GM18499 (cell line): ENCODE measurements at regions not wholly inside any gene's neighbourhood (a gene's known extent, or its start where the extent isn't known, plus 50 kb on each side); places are given as distances from the start of the nearest gene placed in this dataset.
"Not testable (repeated sequence)": the region's sequence is repeated elsewhere in the genome, so short reads cannot be mapped to it uniquely, and the experiment has no call there.

ENCODE experiments used
- ATAC-seq: cut with Tn5 transposase; IDR thresholded peaks from one replicate; pipeline ENCODE4 v1.9.1; 2021; ENCODE audit warnings: moderate number of reproducible peaks; ENCODE audit not compliant: insufficient read depth, unreplicated experiment

DNA sequence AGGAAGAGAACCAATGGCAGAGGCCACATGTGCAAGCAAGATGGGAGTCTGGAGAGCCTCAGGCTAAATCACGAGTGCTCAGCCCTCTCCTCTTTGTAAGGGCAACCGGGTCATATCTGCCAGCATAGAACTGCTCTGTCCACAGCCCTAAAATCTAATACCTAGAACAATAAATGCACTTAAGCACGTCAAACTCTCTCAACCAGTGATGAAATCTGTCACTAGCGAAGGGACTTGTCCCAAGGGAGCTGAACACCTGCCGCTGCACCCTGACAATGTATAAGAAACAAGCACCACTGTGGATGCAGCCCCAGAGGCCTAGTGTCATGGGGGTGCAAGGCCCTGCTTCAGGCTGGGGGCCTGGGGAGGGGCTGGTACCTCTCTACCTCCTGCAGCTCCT, 82.5 kb downstream of the PRL start:
- ATAC-seq: no peak

DNA sequence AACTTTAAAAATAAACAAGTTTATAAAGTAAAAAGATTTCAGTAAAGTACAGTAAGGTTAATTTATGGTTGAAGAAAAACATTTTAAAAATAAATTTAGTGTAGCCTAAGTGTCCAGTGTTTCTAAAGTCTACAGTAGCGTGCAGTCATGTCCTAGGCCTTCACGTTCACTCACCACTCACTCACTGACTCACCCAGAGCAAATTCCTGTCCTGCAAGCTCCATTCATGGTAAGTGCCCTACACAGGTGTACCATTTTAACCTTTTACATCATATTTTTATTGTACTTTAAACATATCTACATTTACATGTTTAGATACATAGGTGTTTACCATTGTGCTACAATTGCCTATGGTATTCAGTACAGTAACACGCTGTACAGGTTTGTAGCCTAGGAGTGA, 81.4 kb downstream of the PRL start:
- not testable (repeated sequence) for ATAC-seq

DNA sequence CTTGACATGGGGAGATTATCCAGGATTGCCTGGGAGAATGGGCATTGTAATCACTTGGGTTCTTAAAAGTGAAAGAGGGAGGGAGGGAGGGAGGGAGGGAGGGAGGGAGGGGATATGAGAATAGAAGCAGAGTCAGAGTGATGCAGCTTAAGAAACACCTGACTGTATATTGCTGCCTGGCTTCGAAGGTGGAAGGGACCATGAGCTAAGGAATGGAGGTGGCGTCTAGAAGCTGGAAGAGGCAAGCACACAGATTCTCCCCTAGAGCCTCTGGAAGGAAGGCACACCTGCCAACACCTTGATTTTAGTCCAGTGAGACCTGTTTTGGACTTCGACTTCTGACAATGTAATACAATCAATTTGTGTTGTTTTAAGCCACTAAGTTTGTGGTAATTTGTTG, 78.4 kb downstream of the PRL start:
- no peak for ATAC-seq

- no peak for ATAC-seq
Observed at GRCh38 chr6:22219925-22220324, 76.9 kb downstream of the PRL start.

DNA sequence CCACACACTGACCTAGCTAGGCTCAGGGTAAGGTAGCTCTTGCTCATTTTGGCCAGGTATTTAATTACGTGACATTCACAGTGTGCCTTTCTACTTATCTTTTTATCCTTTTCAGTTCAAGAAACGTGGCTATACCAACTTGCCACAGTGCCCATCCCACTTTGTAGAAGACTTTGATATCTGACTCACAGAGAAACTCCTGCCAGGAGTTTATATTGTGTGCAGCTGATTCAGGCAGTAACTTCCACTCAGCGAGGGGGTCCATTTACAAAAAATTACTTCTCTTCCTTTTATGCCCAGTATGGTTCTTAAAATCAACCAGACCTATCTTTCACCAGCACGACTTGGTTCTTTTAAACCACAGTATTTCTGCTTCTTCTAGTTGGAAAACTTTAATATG, 75.6 kb downstream of the PRL start:
- no peak for ATAC-seq

DNA sequence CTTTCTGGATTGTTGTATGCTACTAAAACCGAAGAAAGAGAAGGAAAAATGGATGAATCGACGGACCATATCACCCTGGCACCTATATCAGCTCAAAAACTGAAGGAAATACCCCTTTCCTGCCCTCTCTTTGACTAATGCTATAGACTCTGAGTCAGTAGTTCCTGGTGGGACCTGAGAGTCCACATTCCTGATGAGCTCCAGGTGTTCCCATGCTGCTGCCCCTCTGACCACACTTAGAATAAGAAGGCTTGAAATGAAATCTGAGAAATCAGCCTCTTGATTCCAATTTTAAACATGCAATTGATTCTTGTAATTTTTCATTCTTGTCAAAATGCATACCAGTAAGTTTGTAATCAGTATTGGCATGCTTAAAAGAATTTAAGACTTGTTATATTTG, 75.2 kb downstream of the PRL start:
- ATAC-seq: no peak

DNA sequence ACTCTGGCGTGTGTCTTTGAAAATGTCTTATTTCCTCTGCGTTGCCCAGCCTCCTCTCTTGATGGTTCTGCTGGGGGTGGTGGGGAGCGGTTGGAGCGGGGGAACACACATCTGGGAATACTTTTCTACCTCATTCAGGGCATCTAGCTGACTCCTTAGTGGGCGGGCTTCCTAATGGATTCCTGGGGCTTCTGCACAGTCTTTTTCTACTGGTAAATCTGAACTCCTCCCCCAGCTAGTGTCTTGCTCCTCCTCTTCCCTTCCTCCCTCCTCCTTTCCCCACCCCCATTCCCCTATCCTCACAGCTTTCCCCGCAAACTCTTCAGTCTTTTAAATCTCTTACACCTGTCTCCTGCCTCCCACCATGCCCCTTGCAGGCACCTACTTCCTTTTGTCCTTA, 74.4 kb downstream of the PRL start:
- no peak for ATAC-seq

DNA sequence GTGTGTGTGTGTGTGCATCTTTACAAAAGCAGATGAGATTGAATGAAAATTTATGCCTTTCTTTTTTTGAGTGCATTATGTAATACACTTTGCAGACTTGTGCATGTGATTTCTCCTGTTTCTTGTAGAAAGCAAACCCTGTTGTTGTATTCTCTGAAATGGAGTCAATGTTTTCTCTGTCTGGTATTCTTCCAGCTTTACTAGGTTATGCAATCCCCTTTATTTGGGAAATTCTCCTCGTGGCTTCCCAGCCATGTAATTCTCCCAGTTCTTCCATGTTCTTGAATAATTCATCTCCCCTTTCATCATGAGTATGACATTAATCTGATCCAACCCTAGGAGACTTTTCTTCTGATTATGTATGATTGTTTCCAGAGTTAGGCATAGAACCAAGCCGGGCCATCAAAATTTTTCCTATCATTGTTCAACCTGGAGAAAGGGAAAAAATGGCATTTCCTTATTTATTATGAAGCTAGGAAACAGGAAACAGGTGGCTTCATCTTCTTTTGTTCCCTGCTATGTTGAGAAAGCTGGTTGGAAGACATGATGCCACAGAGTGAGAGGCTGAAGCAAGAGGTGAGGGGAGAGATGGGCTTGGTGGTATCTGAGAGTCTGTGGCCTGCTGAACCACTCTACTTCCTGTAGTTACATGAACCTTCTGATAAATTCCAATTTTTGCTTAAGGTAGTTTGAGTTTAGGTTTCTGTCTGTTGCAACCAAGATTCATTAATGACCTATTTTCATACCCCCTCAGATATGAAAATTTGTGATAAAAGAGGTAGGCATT, 68.8 kb downstream of the PRL start:
- no peak for ATAC-seq

DNA sequence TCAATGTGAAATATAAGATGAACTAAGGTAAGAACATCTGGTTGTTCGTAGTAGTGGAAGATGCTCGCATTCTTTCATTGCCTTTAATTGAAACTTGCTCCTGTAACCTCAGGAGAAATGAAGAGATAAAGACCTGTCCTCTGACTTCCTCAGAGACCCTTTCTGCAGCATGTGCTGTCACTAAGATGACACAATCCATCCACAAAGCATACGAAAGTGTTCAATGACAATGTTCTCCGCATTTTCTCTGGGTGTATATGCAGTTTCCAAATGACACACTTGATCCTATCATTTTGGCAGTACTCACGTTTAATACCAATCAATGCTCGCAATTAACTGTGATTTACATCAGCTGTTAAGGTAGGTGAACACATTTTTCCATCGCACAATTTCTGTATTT, 65.8 kb downstream of the PRL start:
- no peak for ATAC-seq

DNA sequence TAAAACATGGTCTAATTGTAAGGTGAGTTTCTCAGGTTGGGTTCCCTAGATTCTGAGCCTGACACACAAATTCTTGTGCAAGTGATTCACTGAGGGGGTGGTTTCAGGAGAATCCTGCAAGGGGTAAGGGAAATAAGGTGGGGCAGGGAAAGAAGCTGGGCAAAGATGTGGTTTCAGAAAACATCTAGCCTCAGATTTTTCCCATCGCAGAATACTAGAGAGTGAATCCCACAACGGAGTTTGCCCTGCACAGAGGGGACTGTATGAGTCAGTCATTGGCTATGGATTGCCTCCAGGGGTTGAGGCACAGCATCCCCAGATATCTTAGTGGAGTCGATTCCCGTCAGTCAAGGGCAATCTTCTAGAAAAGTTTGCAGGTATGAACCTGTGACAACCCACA, 65.2 kb downstream of the PRL start:
- no peak for ATAC-seq

DNA sequence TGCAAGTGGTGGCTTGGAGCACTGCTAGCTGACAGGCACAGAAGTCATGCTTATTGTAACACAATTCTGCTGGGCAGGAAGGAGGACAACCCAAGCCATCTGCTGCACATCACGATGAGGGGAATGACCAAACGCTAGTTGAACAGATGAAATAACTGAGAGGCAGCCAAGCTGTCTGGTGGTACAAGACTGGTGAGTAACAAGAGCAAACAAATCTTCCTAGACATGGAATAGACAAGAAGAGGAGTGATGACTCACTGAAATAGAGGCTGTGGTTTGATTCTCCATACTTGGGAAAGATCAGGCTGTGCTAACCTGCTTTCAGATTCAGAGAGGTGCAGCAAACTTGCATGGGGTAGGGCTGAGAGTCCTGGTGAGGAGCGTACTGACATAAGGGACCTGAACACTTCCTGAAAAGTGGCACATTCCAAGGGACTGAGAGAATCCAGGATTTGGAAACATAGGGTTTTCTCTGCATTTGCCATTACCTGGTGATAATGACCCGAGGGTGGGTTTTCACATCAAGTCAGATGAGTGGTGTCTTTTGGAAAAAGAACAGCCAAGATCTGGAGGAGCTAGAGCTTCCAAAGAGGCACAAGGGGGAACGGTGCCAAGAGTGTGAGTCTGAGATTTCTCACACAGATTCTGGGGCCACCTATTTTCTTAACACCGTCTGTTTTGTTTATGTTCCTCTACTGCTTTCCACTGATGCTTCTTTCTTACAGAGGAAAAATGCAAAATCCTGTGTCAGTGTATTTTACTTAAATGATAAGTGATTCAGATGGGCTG, 60.0 kb downstream of the PRL start:
- ATAC-seq: no peak
